HCT116 (cell line): ENCODE measurements at regions not wholly inside any gene's neighbourhood (a gene's known extent, or its start where the extent isn't known, plus 50 kb on each side); places are given as distances from the start of the nearest gene placed in this dataset.

Experiments
- ATAC-seq: fragments of 200-7000 bp; cut with Tn5 transposase; 2 replicates; pipeline ENCODE4 v1.9.1; 2020; ENCODE audit warnings: mild to moderate bottlenecking, moderate library complexity
- BruUV-seq: library from RNA; stranded (reverse); fragments of 400-500 nt; replicated peaks from 2 replicates; lab custom pipeline; 2021; lab: Mats Ljungman, UMichigan
- CTCF ChIA-PET: fragments of 300-600 bp; sonication (Branson Sonifier 250); formaldehyde crosslinking; loops from one replicate; lab custom pipeline; 2021; ENCODE audit warnings: antibody characterized with exemption; lab: Charles Lee
- POLR2A ChIA-PET: fragments of 300-600, 350-600 bp; sonication (Branson Sonifier 250); formaldehyde crosslinking; loops from one replicate; lab custom pipeline; 2021; ENCODE audit warnings: antibody characterized with exemption; lab: Charles Lee
- RAD21 ChIA-PET, 2 experiments: fragments of 300-600 bp; sonication (Branson Sonifier 250); formaldehyde crosslinking; loops; one replicate each; lab custom pipeline; 2023; ENCODE audit warnings: low total read pairs in 2 of 2; ENCODE audit not compliant: uncharacterized antibody in 2 of 2, unreplicated experiment in 2 of 2, low non-redundant PET in 1 of 2; lab: Charles Lee
- DNase-seq: peaks from one replicate; pipeline ENCODE4 v3.0.0-alpha.2; 2010; ENCODE audit warnings: low read depth, low spot score
- H2AFZ ChIP-seq: fragments of 200-600 bp; shearing (Covaris generic), sonication (generic); 2 replicates; pipeline ENCODE4 v1.6.1; 2017; ENCODE audit warnings: low read depth, mixed run types, mixed read lengths, antibody characterized with exemption, low read length; ENCODE audit not compliant: poor library complexity, severe bottlenecking
- H3K27ac ChIP-seq: 2 replicates; pipeline ENCODE4 v1.5.1; 2012; ENCODE audit warnings: low read depth, low read length
- H3K27me3 ChIP-seq: fragments of 200-600 bp; sonication (generic); 2 replicates; pipeline ENCODE4 v1.6.1; 2016; ENCODE audit warnings: mixed run types, low read length, mixed read lengths; ENCODE audit not compliant: insufficient read depth
- H3K36me3 ChIP-seq, 2 experiments: fragments of 200-500 bp in 1 of 2; fragments of 200-600 bp in 1 of 2; sonication (Bioruptor generic) in 1 of 2; sonication (generic) in 1 of 2; 2 replicates each; pipeline versions ENCODE4 v1.5.1 to v1.6.1; 2014 to 2016; ENCODE audit warnings: low read length in 2 of 2, inconsistent platforms in 1 of 2, mixed read lengths in 1 of 2, mixed run types in 1 of 2; ENCODE audit not compliant: insufficient read depth in 2 of 2, control insufficient read depth in 1 of 2
- H3K4me1 ChIP-seq, 2 experiments: fragments of 200-600 bp in 1 of 2; sonication (generic) in 1 of 2; 2 replicates each; pipeline versions ENCODE4 v1.5.1 to v1.6.1; 2012 to 2017; ENCODE audit warnings: low read length in 2 of 2, inconsistent platforms in 1 of 2, mild to moderate bottlenecking in 1 of 2, mixed read lengths in 1 of 2, mixed run types in 1 of 2, moderate library complexity in 1 of 2; ENCODE audit not compliant: insufficient read depth in 2 of 2, control insufficient read depth in 1 of 2
- H3K4me2 ChIP-seq: fragments of 200-600 bp; sonication (generic); 2 replicates; pipeline ENCODE4 v1.6.1; 2017; ENCODE audit warnings: mixed run types, low read length, mixed read lengths
- H3K4me3 ChIP-seq, 2 experiments: fragments of 200-600 bp in 1 of 2; sonication (generic) in 1 of 2; replicated peaks in 1 of 2; 2 replicates each; pipeline ENCODE4 v1.5.1; 2011 to 2016; ENCODE audit warnings: low read length in 2 of 2, control low read depth in 1 of 2, low read depth in 1 of 2, mild to moderate bottlenecking in 1 of 2, mixed read lengths in 1 of 2, mixed run types in 1 of 2
- H3K79me2 ChIP-seq: fragments of 200-600 bp; sonication (generic); 2 replicates; pipeline ENCODE4 v1.6.1; 2017; ENCODE audit warnings: mild to moderate bottlenecking, mixed run types, low read length, moderate library complexity, mixed read lengths; ENCODE audit not compliant: insufficient read depth
- H3K9ac ChIP-seq: fragments of 200-600 bp; sonication (generic); 2 replicates; pipeline ENCODE4 v1.6.1; 2016; ENCODE audit warnings: low read length, mixed read lengths
- H3K9me2 ChIP-seq: fragments of 200-600 bp; sonication (generic), shearing (Covaris generic); 2 replicates; pipeline ENCODE4 v1.6.1; 2017; ENCODE audit warnings: mixed run types, mild to moderate bottlenecking, moderate library complexity; ENCODE audit not compliant: insufficient read depth
- H3K9me3 ChIP-seq, 2 experiments: fragments of 200-500 bp in 1 of 2; fragments of 200-600 bp in 1 of 2; sonication (Bioruptor generic) in 1 of 2; sonication (generic) in 1 of 2; 2 replicates each; pipeline ENCODE4 v1.6.1; 2014 to 2017; ENCODE audit warnings: low read length in 2 of 2, mixed read lengths in 2 of 2, inconsistent platforms in 1 of 2, low read depth in 1 of 2, mild to moderate bottlenecking in 1 of 2, mixed run types in 1 of 2, moderate library complexity in 1 of 2; ENCODE audit not compliant: control insufficient read depth in 1 of 2, insufficient read depth in 1 of 2
- H4K20me1 ChIP-seq: fragments of 200-600 bp; sonication (generic), shearing (Covaris generic); 2 replicates; pipeline ENCODE4 v1.6.1; 2017; ENCODE audit warnings: mixed run types, mild to moderate bottlenecking, moderate library complexity; ENCODE audit not compliant: insufficient read depth
- CTCF ChIP-seq, 3 experiments: fragments of 200-600 bp in 1 of 3; sonication (generic) in 1 of 3; IDR thresholded peaks in 2 of 3; conservative IDR thresholded peaks in 1 of 3; 2 replicates each; pipeline ENCODE4 v1.5.1; 2012 to 2017; ENCODE audit warnings: low read depth in 2 of 3, low read length in 2 of 3, antibody characterized with exemption in 1 of 3, borderline replicate concordance in 1 of 3, control low read depth in 1 of 3, mild to moderate bottlenecking in 1 of 3, mixed read lengths in 1 of 3, mixed run types in 1 of 3, moderate library complexity in 1 of 3; ENCODE audit not compliant: insufficient read depth in 1 of 3
- EZH2phosphoT487 ChIP-seq: fragments of 200-600 bp; IDR thresholded peaks from 2 replicates; pipeline ENCODE4 v1.6.1; 2018; ENCODE audit warnings: antibody characterized with exemption, borderline replicate concordance
- JUND ChIP-seq: IDR thresholded peaks from 2 replicates; pipeline ENCODE4 v1.6.1; 2012
- MAX ChIP-seq: IDR thresholded peaks from 2 replicates; pipeline ENCODE4 v1.6.1; 2012
- POLR2A ChIP-seq: IDR thresholded peaks from 2 replicates; pipeline ENCODE4 v1.7.0; 2011; ENCODE audit warnings: borderline replicate concordance; ENCODE audit not compliant: insufficient read depth, insufficient read length; ENCODE audit errors: extremely low read depth
- RAD21 ChIP-seq: IDR thresholded peaks from 2 replicates; pipeline ENCODE4 v1.6.1; 2012; ENCODE audit warnings: low read depth, mild to moderate bottlenecking
- REST ChIP-seq: IDR thresholded peaks from 2 replicates; pipeline ENCODE4 v1.6.1; 2012; ENCODE audit warnings: low read depth
- SIN3A ChIP-seq: IDR thresholded peaks from 2 replicates; pipeline ENCODE4 v1.6.1; 2012; ENCODE audit warnings: low read depth
- SRF ChIP-seq: IDR thresholded peaks from 2 replicates; pipeline ENCODE4 v1.6.1; 2012; ENCODE audit warnings: low read depth
- TCF7L2 ChIP-seq: IDR thresholded peaks from 2 replicates; pipeline ENCODE4 v1.7.0; 2011; ENCODE audit warnings: borderline replicate concordance, inconsistent platforms; ENCODE audit not compliant: insufficient read depth, insufficient read length; ENCODE audit errors: extremely low read depth
- ZFX ChIP-seq: fragments of 450-650 bp; IDR thresholded peaks from 2 replicates; pipeline ENCODE4 v1.6.1; 2017
- ZNF274 ChIP-seq: fragments of 200-500 bp; sonication (Bioruptor generic); IDR thresholded peaks from 2 replicates; pipeline ENCODE4 v1.6.1; 2014; ENCODE audit warnings: mild to moderate bottlenecking, low read depth, low read length, inconsistent platforms
- intact Hi-C: fragments of 100-400 bp; cut with micrococcal nuclease; formaldehyde crosslinking; loops from 2 replicates; pipeline ENCODE4 v1.10.0; 2022

GRCh38 chr1:25003000-25003399 is 72.9 kb upstream of the RUNX3 start:
- no peak for TF ChIP-seq JUND
- TF ChIP-seq SIN3A = no peak
- no peak for TF ChIP-seq ZFX
- TF ChIP-seq, all 23 proteins: peak for 0
- Histone ChIP-seq H3K9me3 (no peaks in the 10 kb centered on the region), H3K27ac (no peak overlapping the region), H3K4me3 (no peak overlapping the region), H3K4me1 (peaks cover 0 to 7% of the 10 kb centered on the region in 2 experiments; a peak in 1 of 4 replicates), H3K9ac (no peak overlapping the region), H2AFZ (no peak overlapping the region), H3K36me3 (no peaks in the 10 kb centered on the region), H3K27me3 (no peaks in the 10 kb centered on the region; the same call in 1 of the 2 replicates), H4K20me1 (no peaks in the 10 kb centered on the region), H3K9me2 (no peaks in the 10 kb centered on the region), H3K4me2 (no peak overlapping the region), H3K79me2 (no peaks in the 10 kb centered on the region)
- intact Hi-C loops = no loop called here
- CTCF ChIA-PET = no interaction called here
- no TSS peak for BruUV-seq
- DNase-seq = no peak
- POLR2A ChIA-PET = no interaction called here
- no peak for ATAC-seq
- RAD21 ChIA-PET = no interaction called here

GRCh38 chr1:25001125-25001915 is 71.2 kb upstream of the RUNX3 start:
- ChIA-PET POLR2A (no interaction called here), CTCF (no interaction called here), RAD21 (no interaction called here)
- Histone ChIP-seq H3K79me2 (no peaks in the 10 kb centered on the region), H3K4me2 (no peak overlapping the region), H2AFZ (no peak overlapping the region), H3K27ac (no peak overlapping the region), H4K20me1 (no peaks in the 10 kb centered on the region), H3K9ac (no peak overlapping the region), H3K4me1 (peaks cover 0 to 7% of the 10 kb centered on the region in 2 experiments; a peak in 1 of 4 replicates), H3K9me3 (no peaks in the 10 kb centered on the region), H3K27me3 (no peaks in the 10 kb centered on the region; the same call in 1 of the 2 replicates), H3K4me3 (no peak overlapping the region), H3K36me3 (no peaks in the 10 kb centered on the region), H3K9me2 (no peaks in the 10 kb centered on the region)
- no TSS peak for BruUV-seq
- intact Hi-C loops = no loop called here
- no peak for DNase-seq
- ATAC-seq = no peak
- TF ChIP-seq SRF (no peak), POLR2A (no peak), MAX (no peak), ZNF274 (no peak), CTCF (IDR thresholded peaks at IDR 0.05 in 2 of 3, conservative IDR thresholded peaks at IDR 0.05 in 1 of 3; ENCODE audit: borderline replicate concordance in 1 of 3, insufficient read depth in 1 of 3, low read depth in 2 of 3, low read length in 2 of 3) (no peak), REST (no peak), EZH2phosphoT487 (no peak), RAD21 (no peak; the same call in 1 of the 2 replicates), TCF7L2 (no peak)
